CD4-positive, alpha-beta T cell (primary cell): ENCODE measurements at regions not wholly inside any gene's neighbourhood (a gene's known extent, or its start where the extent isn't known, plus 50 kb on each side); places are given as distances from the start of the nearest gene placed in this dataset.

Experiments used
- ATAC-seq: fragments of 200-7000 bp; cut with Tn5 transposase; one replicate; pipeline ENCODE4 v1.10.0; 2022; ENCODE audit warnings: mild to moderate bottlenecking; ENCODE audit not compliant: poor library complexity
- CTCF ChIA-PET: fragments of 350-600 bp; sonication (Branson Sonifier 250); formaldehyde crosslinking; loops from one replicate; lab custom pipeline; 2021; ENCODE audit warnings: antibody characterized with exemption, inconsistent platforms; lab: Charles Lee
- POLR2A ChIA-PET: fragments of 350-600 bp; sonication (Branson Sonifier 250); formaldehyde crosslinking; loops from one replicate; lab custom pipeline; 2021; ENCODE audit warnings: antibody characterized with exemption, inconsistent platforms; lab: Charles Lee
- DNase-seq, 14 experiments: peaks; one replicate each; pipeline ENCODE4 v3.0.0-alpha.2; 2013 to 2020; ENCODE audit warnings: mixed read lengths in 2 of 14
- H3K27ac ChIP-seq, 2 donors: one replicate each; pipeline versions ENCODE4 v1.5.1 to v1.7.0; 2013; ENCODE audit warnings: low read length in 2 of 2, low read depth in 1 of 2, mild to moderate bottlenecking in 1 of 2
- H3K27me3 ChIP-seq, 2 experiments: 1 replicate in 1 of 2; 2 replicates in 1 of 2; pipeline versions ENCODE4 v1.6.1 to v1.7.0; 2013; ENCODE audit warnings: low read length in 2 of 2, control low read depth in 1 of 2, mild to moderate bottlenecking in 1 of 2, moderate library complexity in 1 of 2; ENCODE audit not compliant: insufficient read depth in 2 of 2, control insufficient read depth in 1 of 2
- H3K36me3 ChIP-seq: one replicate; pipeline ENCODE4 v1.6.1; 2013; ENCODE audit warnings: low read length, control low read depth; ENCODE audit not compliant: insufficient read depth
- H3K4me1 ChIP-seq: one replicate; pipeline ENCODE4 v1.6.1; 2013; ENCODE audit warnings: low read length, control low read depth; ENCODE audit not compliant: insufficient read depth
- H3K4me3 ChIP-seq: one replicate; pipeline ENCODE4 v1.5.1; 2013; ENCODE audit warnings: mild to moderate bottlenecking, low read length, moderate library complexity
- H3K9me3 ChIP-seq, 2 experiments: 1 replicate in 1 of 2; 2 replicates in 1 of 2; pipeline versions ENCODE4 v1.6.1 to v1.7.0; 2013; ENCODE audit warnings: low read length in 2 of 2, mild to moderate bottlenecking in 2 of 2, control low read depth in 1 of 2, moderate library complexity in 1 of 2; ENCODE audit not compliant: control insufficient read depth in 1 of 2, insufficient read depth in 1 of 2
- H3K27ac Mint-ChIP-seq: one replicate; pipeline ENCODE4 v1.8.0; 2020; ENCODE audit warnings: mixed read lengths
- H3K27me3 Mint-ChIP-seq: one replicate; pipeline ENCODE4 v1.8.0; 2021; ENCODE audit warnings: mixed read lengths
- H3K36me3 Mint-ChIP-seq: one replicate; pipeline ENCODE4 v1.8.0; 2021; ENCODE audit warnings: low read depth, mixed read lengths
- H3K4me1 Mint-ChIP-seq: one replicate; pipeline ENCODE4 v1.8.0; 2021; ENCODE audit warnings: low read depth, mixed read lengths
- H3K4me3 Mint-ChIP-seq: one replicate; pipeline ENCODE4 v1.8.0; 2020; ENCODE audit warnings: mild to moderate bottlenecking, mixed read lengths
- H3K9me3 Mint-ChIP-seq: one replicate; pipeline ENCODE4 v1.8.0; 2020; ENCODE audit warnings: mixed read lengths
- CTCF ChIP-seq: fragments of 200-600 bp; IDR thresholded peaks from one replicate; pipeline ENCODE4 v1.8.0; 2022; ENCODE audit warnings: antibody characterized with exemption, mild to moderate bottlenecking
- intact Hi-C, 2 experiments: fragments of 100-400 bp; cut with DNase I in 1 of 2; cut with micrococcal nuclease in 1 of 2; formaldehyde crosslinking; loops; one replicate each; pipeline versions ENCODE4 v1.15.1 to v1.9.0; 2023 to 2025; cut with DNase I, micrococcal nuclease

- Histone ChIP-seq H3K27ac (no peak overlapping the region), H3K4me1 (no peaks in the 10 kb centered on the region), H3K36me3 (no peaks in the 10 kb centered on the region), H3K27me3 (no peaks in the 10 kb centered on the region), H3K4me3 (no peak overlapping the region), H3K9me3 (no peaks in the 10 kb centered on the region)
- H3K4me1 Mint-ChIP-seq, result no peaks in the 10 kb centered on the region
- no peak overlapping the region for H3K27ac Mint-ChIP-seq
- no peak for TF ChIP-seq CTCF
- H3K4me3 Mint-ChIP-seq, result no peak overlapping the region
- DNase-seq, result no peak
- peaks cover 7% of the 10 kb centered on the region for H3K9me3 Mint-ChIP-seq
- no peaks in the 10 kb centered on the region for H3K36me3 Mint-ChIP-seq
- H3K27me3 Mint-ChIP-seq, result no peaks in the 10 kb centered on the region
- CTCF ChIA-PET, result no interaction called here
- POLR2A ChIA-PET, result no interaction called here
- ATAC-seq, result no peak
- intact Hi-C loops, result no loop called here
Measured at GRCh38 chr18:27794181-27794926, 382.6 kb downstream of the CDH2 start.

DNA sequence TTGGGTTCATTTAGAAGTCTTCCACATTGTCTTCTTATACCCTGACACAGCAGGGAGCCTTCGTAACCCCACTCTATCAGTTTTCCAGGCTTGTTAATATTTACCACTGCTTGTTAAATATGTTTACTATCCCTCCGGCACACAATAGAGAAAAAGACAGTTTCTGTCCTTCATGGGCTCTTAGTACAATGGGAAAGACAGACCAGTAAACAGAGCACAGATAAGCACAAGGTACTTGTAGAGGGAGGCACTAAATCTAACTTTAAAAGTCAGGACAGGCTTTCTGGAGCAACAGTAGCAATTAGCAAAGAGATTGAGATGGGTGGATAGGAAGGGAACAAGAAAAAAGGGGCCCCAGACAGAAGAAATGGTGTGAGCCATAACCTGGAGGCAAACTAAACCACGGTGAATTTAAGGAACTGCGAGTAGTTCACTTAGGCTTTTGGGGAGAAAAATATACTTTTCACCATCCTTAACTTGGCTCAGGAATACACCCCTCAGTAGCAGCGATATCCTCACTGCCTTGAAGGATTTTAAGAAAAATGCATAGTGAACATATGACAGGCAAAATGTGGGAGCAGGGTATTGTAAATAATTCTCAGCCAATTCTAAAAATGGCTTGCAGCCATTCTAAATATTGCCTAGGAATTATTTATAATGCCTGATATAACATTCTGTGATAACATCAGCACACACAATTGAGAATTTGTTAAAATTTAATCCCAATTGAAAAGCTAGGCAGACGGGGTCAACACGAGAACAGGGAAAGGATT, 383.7 kb downstream of the CDH2 start:
- Mint-ChIP-seq H3K36me3 (no peaks in the 10 kb centered on the region), H3K27me3 (no peaks in the 10 kb centered on the region), H3K27ac (no peak overlapping the region), H3K9me3 (peaks cover 7% of the 10 kb centered on the region), H3K4me3 (no peak overlapping the region), H3K4me1 (no peaks in the 10 kb centered on the region)
- H3K4me3 ChIP-seq, result no peak overlapping the region
- H3K36me3 ChIP-seq, result no peaks in the 10 kb centered on the region
- DNase-seq (no peak), ATAC-seq (no peak)
- no peaks in the 10 kb centered on the region for H3K4me1 ChIP-seq
- H3K9me3 ChIP-seq, result no peaks in the 10 kb centered on the region
- no peak overlapping the region for H3K27ac ChIP-seq
- no peaks in the 10 kb centered on the region for H3K27me3 ChIP-seq
- intact Hi-C loops, result no loop called here
- POLR2A ChIA-PET, result no interaction called here
- no peak for TF ChIP-seq CTCF
- CTCF ChIA-PET, result no interaction called here

GRCh38 chr18:27789406-27789805, 387.5 kb downstream of the CDH2 start:
- H3K27ac ChIP-seq, result no peak overlapping the region
- no peaks in the 10 kb centered on the region for H3K4me1 ChIP-seq
- intact Hi-C loops, result no loop called here
- Mint-ChIP-seq H3K27me3 (no peaks in the 10 kb centered on the region), H3K4me3 (no peak overlapping the region), H3K4me1 (no peaks in the 10 kb centered on the region), H3K9me3 (peaks cover 7% of the 10 kb centered on the region), H3K27ac (no peak overlapping the region), H3K36me3 (no peaks in the 10 kb centered on the region)
- TF ChIP-seq CTCF, result no peak
- no peaks in the 10 kb centered on the region for H3K36me3 ChIP-seq
- no peak for DNase-seq
- no peaks in the 10 kb centered on the region for H3K27me3 ChIP-seq
- H3K9me3 ChIP-seq, result peaks cover 5 to 13% of the 10 kb centered on the region in 2 experiments
- no peak for ATAC-seq
- CTCF ChIA-PET, result no interaction called here
- no peak overlapping the region for H3K4me3 ChIP-seq
- POLR2A ChIA-PET, result no interaction called here
